ENCODE measurements at regions not wholly inside any gene's neighbourhood (a gene's known extent, or its start where the extent isn't known, plus 50 kb on each side); places are given as distances from the start of the nearest gene placed in this dataset.
"Not testable (repeated sequence)": the region's sequence is repeated elsewhere in the genome, so short reads cannot be mapped to it uniquely, and the experiment has no call there.

DNA sequence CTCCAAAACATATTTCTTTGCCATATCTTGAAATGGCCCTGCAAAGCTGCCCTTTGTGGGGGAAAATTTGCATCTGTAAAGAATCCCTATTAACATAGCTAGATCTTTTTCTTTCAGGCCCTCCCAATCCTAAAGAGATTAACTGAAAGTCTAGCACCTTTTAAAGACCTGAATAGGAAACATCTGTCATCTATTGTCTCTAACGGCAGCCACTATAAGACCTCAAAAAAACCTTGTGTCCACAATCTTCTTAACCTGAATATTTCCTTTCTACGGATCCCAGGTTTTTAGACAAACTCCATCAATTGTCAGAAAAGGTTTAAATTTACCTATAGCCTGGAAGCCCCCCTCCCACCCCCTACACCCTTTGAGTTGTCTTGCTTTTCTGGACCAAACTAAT lies 241.3 kb downstream of the NPR3 start:
- H3K27ac ChIP-seq (ENCODE audit: low read length); H3K4me3 ChIP-seq (ENCODE audit: low read length); H3K9me3 ChIP-seq (ENCODE audit: control insufficient read depth, low read depth, low read length); H3K9ac ChIP-seq (ENCODE audit: low read length); H3K36me3 ChIP-seq (ENCODE audit: control insufficient read depth, low read depth, low read length); H3K27me3 ChIP-seq (ENCODE audit: control insufficient read depth, insufficient read depth, low read length): not testable (repeated sequence)
- H3K4me1 ChIP-seq (ENCODE audit: control insufficient read depth, low read depth, low read length) = peaks cover 15% of the 10 kb centered on the region

DNA sequence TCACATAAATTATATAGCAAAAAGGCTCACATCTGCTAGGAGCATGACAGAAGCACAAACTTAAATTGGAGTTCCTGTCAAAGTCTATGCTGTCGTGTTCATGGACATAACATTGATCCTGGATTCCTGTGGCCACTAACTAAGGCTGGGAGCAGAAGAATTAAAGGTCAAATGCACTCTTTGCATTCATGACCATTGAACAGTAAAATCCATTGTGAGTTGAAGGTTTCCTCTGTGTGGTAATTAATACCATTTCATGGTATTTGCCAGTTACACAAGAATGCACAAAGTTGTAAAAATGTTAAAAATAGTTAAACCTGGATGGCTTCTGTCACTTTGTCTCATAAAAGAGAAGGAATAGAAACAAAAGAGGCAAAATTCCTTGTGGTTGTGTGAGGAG lies 242.6 kb downstream of the NPR3 start:
- no peaks in the 10 kb centered on the region for H3K27me3 ChIP-seq (ENCODE audit: control insufficient read depth, insufficient read depth, low read length)
- H3K9ac ChIP-seq (ENCODE audit: low read length) = no peak overlapping the region
- H3K27ac ChIP-seq (ENCODE audit: low read length) = no peak overlapping the region
- H3K36me3 ChIP-seq (ENCODE audit: control insufficient read depth, low read depth, low read length) = no peaks in the 10 kb centered on the region
- peaks cover 15% of the 10 kb centered on the region for H3K4me1 ChIP-seq (ENCODE audit: control insufficient read depth, low read depth, low read length)
- H3K4me3 ChIP-seq (ENCODE audit: low read length) = no peak overlapping the region
- no peaks in the 10 kb centered on the region for H3K9me3 ChIP-seq (ENCODE audit: control insufficient read depth, low read depth, low read length)

GRCh38 chr5:32955814-32956213 lies 244.7 kb downstream of the NPR3 start:
- no peak overlapping the region for H3K27ac ChIP-seq (ENCODE audit: low read length)

GRCh38 chr5:32960340-32961058 lies 249.4 kb downstream of the NPR3 start:
- peaks cover 8% of the 10 kb centered on the region for H3K4me1 ChIP-seq (ENCODE audit: control insufficient read depth, low read depth, low read length)
- no peaks in the 10 kb centered on the region for H3K27me3 ChIP-seq (ENCODE audit: control insufficient read depth, insufficient read depth, low read length)
- H3K9me3 ChIP-seq (ENCODE audit: control insufficient read depth, low read depth, low read length) = peaks cover 3% of the 10 kb centered on the region
- H3K36me3 ChIP-seq (ENCODE audit: control insufficient read depth, low read depth, low read length) = no peaks in the 10 kb centered on the region
- H3K9ac ChIP-seq (ENCODE audit: low read length) = no peak overlapping the region
- H3K4me3 ChIP-seq (ENCODE audit: low read length) = no peak overlapping the region
- no peak overlapping the region for H3K27ac ChIP-seq (ENCODE audit: low read length)

More at GRCh38 chr5:32955814-32956213, 244.7 kb downstream of the NPR3 start:
- Histone ChIP-seq H3K36me3 (ENCODE audit: control insufficient read depth, low read depth, low read length) (no peaks in the 10 kb centered on the region), H3K9ac (ENCODE audit: low read length) (no peak overlapping the region), H3K4me1 (ENCODE audit: control insufficient read depth, low read depth, low read length) (peaks cover 15% of the 10 kb centered on the region), H3K4me3 (ENCODE audit: low read length) (no peak overlapping the region), H3K9me3 (ENCODE audit: control insufficient read depth, low read depth, low read length) (no peaks in the 10 kb centered on the region), H3K27me3 (ENCODE audit: control insufficient read depth, insufficient read depth, low read length) (no peaks in the 10 kb centered on the region)

- Histone ChIP-seq H3K27me3 (ENCODE audit: control insufficient read depth, insufficient read depth, low read length) (no peaks in the 10 kb centered on the region), H3K4me3 (ENCODE audit: low read length) (no peak overlapping the region), H3K9me3 (ENCODE audit: control insufficient read depth, low read depth, low read length) (peaks cover 3% of the 10 kb centered on the region), H3K4me1 (ENCODE audit: control insufficient read depth, low read depth, low read length) (peaks cover 8% of the 10 kb centered on the region), H3K36me3 (ENCODE audit: control insufficient read depth, low read depth, low read length) (no peaks in the 10 kb centered on the region), H3K27ac (ENCODE audit: low read length) (no peak overlapping the region), H3K9ac (ENCODE audit: low read length) (no peak overlapping the region)
Observed at GRCh38 chr5:32961059-32961415, 249.9 kb downstream of the NPR3 start.

DNA sequence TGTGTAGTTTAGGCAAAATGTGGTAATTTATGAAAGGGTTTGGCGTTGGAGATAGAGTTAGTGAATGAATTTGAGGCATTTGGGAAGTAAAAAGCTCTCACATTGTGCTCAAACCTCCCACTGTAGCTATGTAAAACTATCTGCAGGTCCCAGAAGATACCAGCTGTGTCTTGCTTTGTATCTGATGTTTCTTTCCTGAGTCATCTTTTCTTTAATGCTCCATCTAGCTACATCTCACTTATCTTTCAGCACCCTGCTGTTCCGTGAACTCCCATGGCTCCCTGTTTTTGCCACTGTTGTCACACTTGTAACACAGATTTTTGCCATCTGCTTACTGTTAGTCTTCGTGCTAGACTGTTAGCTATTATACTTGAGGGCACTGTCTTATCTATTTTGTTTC lies 253.1 kb downstream of the NPR3 start:
- no peaks in the 10 kb centered on the region for H3K27me3 ChIP-seq (ENCODE audit: control insufficient read depth, insufficient read depth, low read length)
- no peaks in the 10 kb centered on the region for H3K36me3 ChIP-seq (ENCODE audit: control insufficient read depth, low read depth, low read length)
- no peak overlapping the region for H3K4me3 ChIP-seq (ENCODE audit: low read length)
- no peak overlapping the region for H3K9ac ChIP-seq (ENCODE audit: low read length)
- peaks cover 8% of the 10 kb centered on the region for H3K4me1 ChIP-seq (ENCODE audit: control insufficient read depth, low read depth, low read length)
- H3K9me3 ChIP-seq (ENCODE audit: control insufficient read depth, low read depth, low read length) = peaks cover 3% of the 10 kb centered on the region
- H3K27ac ChIP-seq (ENCODE audit: low read length) = no peak overlapping the region

DNA sequence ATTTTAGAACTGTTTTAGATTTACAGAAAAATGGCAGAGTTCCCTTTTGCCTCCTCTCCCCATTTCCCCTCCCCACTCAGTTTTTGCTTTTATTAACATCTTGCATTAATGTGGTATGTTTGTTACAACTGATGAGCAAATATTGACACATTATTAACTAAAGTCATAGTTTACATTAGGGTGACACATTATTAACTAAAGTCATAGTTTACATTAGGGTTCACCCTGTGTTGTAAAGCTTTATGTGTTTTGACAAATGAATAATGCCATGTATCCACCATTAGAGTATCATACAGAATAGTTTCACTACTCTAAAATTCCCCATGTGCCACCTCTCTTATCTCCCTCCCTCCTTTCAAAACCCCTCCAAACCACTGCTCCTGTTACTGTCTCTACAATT lies 262.5 kb downstream of the NPR3 start:
- Histone ChIP-seq H3K4me3 (ENCODE audit: low read length) (no peak overlapping the region), H3K9me3 (ENCODE audit: control insufficient read depth, low read depth, low read length) (no peaks in the 10 kb centered on the region), H3K9ac (ENCODE audit: low read length) (no peak overlapping the region), H3K4me1 (ENCODE audit: control insufficient read depth, low read depth, low read length) (peaks cover 7% of the 10 kb centered on the region), H3K36me3 (ENCODE audit: control insufficient read depth, low read depth, low read length) (no peaks in the 10 kb centered on the region), H3K27me3 (ENCODE audit: control insufficient read depth, insufficient read depth, low read length) (no peaks in the 10 kb centered on the region), H3K27ac (ENCODE audit: low read length) (no peak overlapping the region)

DNA sequence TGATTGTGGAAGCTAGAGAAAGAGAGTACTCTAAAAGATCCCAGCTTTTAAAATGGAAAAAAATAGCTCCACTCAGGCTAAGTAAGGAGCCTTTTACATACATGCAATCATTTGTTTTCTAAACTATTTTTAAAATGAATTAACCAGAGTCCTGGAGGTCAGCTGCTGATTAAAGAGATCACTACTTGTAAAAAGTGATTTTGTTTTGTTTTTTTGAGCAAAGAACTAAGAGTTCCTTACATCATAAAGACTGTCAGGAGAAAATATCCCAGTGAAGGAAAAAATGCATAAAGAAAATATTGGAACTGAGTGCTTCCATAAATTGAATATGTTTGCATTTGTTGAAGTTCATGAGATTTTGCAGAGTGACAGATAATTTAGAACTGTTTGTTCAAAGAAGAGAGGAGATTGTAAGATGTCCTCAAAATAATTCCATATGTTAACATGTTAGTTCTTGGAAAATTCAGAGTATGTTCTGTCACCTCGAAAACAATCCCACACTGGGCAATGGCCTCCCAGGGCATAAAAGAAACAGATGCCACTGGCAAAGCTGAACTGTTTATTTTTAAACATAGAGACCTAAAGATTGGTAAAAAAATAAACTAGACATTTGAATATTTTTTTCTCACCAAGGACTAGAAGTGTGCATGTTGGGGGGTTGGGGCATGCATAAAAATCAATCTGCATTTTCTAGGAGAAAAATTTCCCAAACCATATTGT lies 264.7 kb downstream of the NPR3 start:
- Histone ChIP-seq H3K27me3 (ENCODE audit: control insufficient read depth, insufficient read depth, low read length) (no peaks in the 10 kb centered on the region), H3K4me1 (ENCODE audit: control insufficient read depth, low read depth, low read length) (peaks cover 14% of the 10 kb centered on the region), H3K9me3 (ENCODE audit: control insufficient read depth, low read depth, low read length) (no peaks in the 10 kb centered on the region), H3K36me3 (ENCODE audit: control insufficient read depth, low read depth, low read length) (no peaks in the 10 kb centered on the region), H3K9ac (ENCODE audit: low read length) (no peak overlapping the region), H3K4me3 (ENCODE audit: low read length) (no peak overlapping the region), H3K27ac (ENCODE audit: low read length) (no peak overlapping the region)

DNA sequence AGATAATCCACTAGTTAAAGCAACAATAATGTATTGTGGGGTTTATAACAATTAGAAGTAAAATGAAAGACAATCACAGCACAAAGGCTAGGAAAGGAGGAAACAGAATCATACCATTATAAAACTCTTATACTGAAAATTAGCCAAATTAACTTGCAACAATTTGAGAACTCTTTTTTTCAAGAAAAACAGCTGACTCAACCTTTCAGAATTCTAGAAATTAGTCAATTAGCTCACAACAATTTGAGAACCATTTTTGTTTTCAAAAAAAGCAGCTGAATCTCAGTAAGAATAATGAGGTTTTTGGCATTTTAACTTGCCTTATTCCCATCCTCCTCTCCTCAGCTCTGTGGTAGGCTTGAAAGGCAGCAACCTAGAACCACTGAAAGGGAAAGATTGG lies 269.9 kb downstream of the NPR3 start:
- no peaks in the 10 kb centered on the region for H3K36me3 ChIP-seq (ENCODE audit: control insufficient read depth, low read depth, low read length)
- no peak overlapping the region for H3K4me3 ChIP-seq (ENCODE audit: low read length)
- H3K27me3 ChIP-seq (ENCODE audit: control insufficient read depth, insufficient read depth, low read length) = no peaks in the 10 kb centered on the region
- peaks cover 14% of the 10 kb centered on the region for H3K4me1 ChIP-seq (ENCODE audit: control insufficient read depth, low read depth, low read length)
- no peaks in the 10 kb centered on the region for H3K9me3 ChIP-seq (ENCODE audit: control insufficient read depth, low read depth, low read length)
- no peak overlapping the region for H3K9ac ChIP-seq (ENCODE audit: low read length)
- H3K27ac ChIP-seq (ENCODE audit: low read length) = no peak overlapping the region

GRCh38 chr5:32984851-32985610 lies 273.9 kb downstream of the NPR3 start:
- Histone ChIP-seq H3K4me1 (ENCODE audit: control insufficient read depth, low read depth, low read length) (no peaks in the 10 kb centered on the region), H3K9me3 (ENCODE audit: control insufficient read depth, low read depth, low read length) (no peaks in the 10 kb centered on the region), H3K9ac (ENCODE audit: low read length) (no peak overlapping the region), H3K27me3 (ENCODE audit: control insufficient read depth, insufficient read depth, low read length) (no peaks in the 10 kb centered on the region), H3K27ac (ENCODE audit: low read length) (no peak overlapping the region), H3K4me3 (ENCODE audit: low read length) (no peak overlapping the region), H3K36me3 (ENCODE audit: control insufficient read depth, low read depth, low read length) (no peaks in the 10 kb centered on the region)

DNA sequence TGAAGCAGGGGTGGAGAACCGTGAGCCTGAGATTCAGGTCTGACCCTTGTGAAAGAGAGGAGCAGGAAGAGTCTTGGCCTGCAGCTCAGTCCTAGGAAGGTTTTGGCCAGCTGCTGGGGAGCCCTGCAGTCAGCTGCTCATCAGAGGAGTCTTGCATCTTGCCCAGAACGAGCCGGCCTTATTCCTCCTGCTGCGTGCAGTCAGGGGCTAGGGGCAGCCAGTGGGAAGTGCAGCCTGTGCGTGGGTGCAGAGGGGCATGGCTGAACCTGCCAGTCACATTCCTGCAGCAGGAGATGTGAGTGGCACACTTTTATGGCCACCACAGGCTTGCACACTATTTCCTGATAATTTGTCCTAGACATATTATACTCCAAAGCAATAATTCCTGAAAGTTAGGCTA lies 278.7 kb downstream of the NPR3 start:
- no peak overlapping the region for H3K9ac ChIP-seq (ENCODE audit: low read length)
- H3K36me3 ChIP-seq (ENCODE audit: control insufficient read depth, low read depth, low read length) = no peaks in the 10 kb centered on the region
- no peaks in the 10 kb centered on the region for H3K4me1 ChIP-seq (ENCODE audit: control insufficient read depth, low read depth, low read length)
- no peak overlapping the region for H3K27ac ChIP-seq (ENCODE audit: low read length)
- no peaks in the 10 kb centered on the region for H3K9me3 ChIP-seq (ENCODE audit: control insufficient read depth, low read depth, low read length)
- H3K4me3 ChIP-seq (ENCODE audit: low read length) = no peak overlapping the region
- H3K27me3 ChIP-seq (ENCODE audit: control insufficient read depth, insufficient read depth, low read length) = no peaks in the 10 kb centered on the region
